ENCODE measurements at regions not wholly inside any gene's neighbourhood (a gene's known extent, or its start where the extent isn't known, plus 50 kb on each side); places are given as distances from the start of the nearest gene placed in this dataset.

DNA sequence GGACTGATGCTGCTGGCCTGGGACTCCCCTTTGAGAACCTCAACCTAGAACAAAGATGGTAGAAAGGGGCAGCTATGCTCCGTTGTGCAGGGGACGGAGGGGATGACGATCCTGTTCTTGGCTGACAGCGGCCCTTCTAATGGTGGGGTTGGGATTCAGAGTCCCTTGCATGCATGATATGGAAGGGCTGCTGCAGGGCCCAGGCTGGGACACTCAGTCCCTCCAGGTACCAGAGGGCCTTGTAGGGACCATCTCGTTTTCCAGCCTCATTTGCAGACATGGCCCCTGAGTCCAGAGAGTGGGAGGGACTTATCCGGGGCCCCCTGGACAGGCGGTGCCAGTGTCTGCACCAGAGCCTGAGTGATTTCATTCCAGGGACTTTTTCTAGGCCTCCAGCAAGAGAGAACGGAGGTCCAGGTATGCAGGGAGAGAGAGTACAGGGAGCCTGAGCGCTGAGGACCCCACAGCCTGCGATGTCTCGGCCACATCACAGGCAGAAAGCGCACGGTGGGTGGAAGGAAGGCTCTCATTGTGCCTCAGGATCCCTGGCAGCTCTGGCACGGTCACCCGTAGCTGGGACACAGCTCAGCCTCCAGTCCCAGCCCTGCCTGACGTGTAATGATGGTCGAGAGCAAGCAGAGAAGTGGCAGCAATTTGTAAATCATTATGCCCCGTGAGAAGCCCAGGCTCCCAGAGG, 860.8 kb downstream of the TBC1D22A start:
- Mint-ChIP-seq H3K36me3 (no peaks in the 10 kb centered on the region), H3K27ac (no peak overlapping the region), H3K4me3 (no peak overlapping the region), H3K9me3 (no peaks in the 10 kb centered on the region), H3K4me1 (no peaks in the 10 kb centered on the region), H3K27me3 (peaks cover 5% of the 10 kb centered on the region in 2 donors)
- Histone ChIP-seq H3K9me3 (no peaks in the 10 kb centered on the region), H3K36me3 (ENCODE audit: control insufficient read depth in 2 of 2, extremely low read depth in 1 of 2, insufficient read depth in 1 of 2, low read length in 1 of 2) (no peaks in the 10 kb centered on the region), H3K27me3 (replicated peaks in 1 of 2; ENCODE audit: control insufficient read depth in 2 of 2, extremely low read depth in 1 of 2, insufficient read depth in 2 of 2, low read length in 1 of 2) (peaks cover 0 to 39% of the 10 kb centered on the region in 2 experiments), H3K27ac (ENCODE audit: low read length) (no peak overlapping the region), H3K4me1 (ENCODE audit: control insufficient read depth in 1 of 2, extremely low read depth in 1 of 2, insufficient read depth in 2 of 2, low read length in 2 of 2) (no peaks in the 10 kb centered on the region), H3K4me3 (ENCODE audit: control insufficient read depth in 1 of 2, extremely low read depth in 1 of 2, low read length in 1 of 2) (no peak overlapping the region)
- ATAC-seq (replicated peaks in 1 of 4) (no peak), DNase-seq (no peak)
- ChIA-PET CTCF (no interaction called here), POLR2A (no interaction called here)
- WGBS (ENCODE audit: insufficient coverage): 77% methylated on average over 17 of the region's 18 CpGs

DNA sequence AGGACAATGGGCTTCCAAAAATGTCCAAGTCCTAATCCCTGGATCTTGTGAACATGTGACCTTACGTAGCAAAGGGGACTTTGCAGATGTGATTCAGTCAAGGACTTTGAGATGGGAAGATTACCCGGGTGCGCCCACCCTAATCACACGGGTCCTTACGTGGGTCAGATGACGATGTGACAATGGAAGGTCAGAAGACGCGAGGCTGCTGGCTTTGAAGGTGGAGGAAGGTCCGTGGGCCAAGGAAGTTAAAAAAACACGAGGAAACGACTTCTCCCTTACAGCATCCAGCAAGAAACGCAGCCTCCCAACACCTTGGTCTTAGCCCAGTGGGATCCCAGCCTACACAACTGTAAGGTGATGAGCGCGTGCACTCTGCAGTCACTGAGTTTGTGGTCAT, 860.1 kb downstream of the TBC1D22A start:
- Mint-ChIP-seq H3K27ac (no peak overlapping the region), H3K27me3 (peaks cover 5% of the 10 kb centered on the region in 2 donors), H3K4me1 (no peaks in the 10 kb centered on the region), H3K36me3 (no peaks in the 10 kb centered on the region), H3K9me3 (no peaks in the 10 kb centered on the region), H3K4me3 (no peak overlapping the region)
- WGBS (ENCODE audit: insufficient coverage): 88% methylated on average over 6 of the region's 14 CpGs
- CTCF ChIA-PET: no interaction called here
- H3K27me3 ChIP-seq (replicated peaks in 1 of 2; ENCODE audit: control insufficient read depth in 2 of 2, extremely low read depth in 1 of 2, insufficient read depth in 2 of 2, low read length in 1 of 2): peaks cover 0 to 39% of the 10 kb centered on the region in 2 experiments
- POLR2A ChIA-PET: no interaction called here
- H3K27ac ChIP-seq (ENCODE audit: low read length): no peak overlapping the region
- no peaks in the 10 kb centered on the region for H3K9me3 ChIP-seq
- H3K4me1 ChIP-seq (ENCODE audit: control insufficient read depth in 1 of 2, extremely low read depth in 1 of 2, insufficient read depth in 2 of 2, low read length in 2 of 2): no peaks in the 10 kb centered on the region
- no peak for ATAC-seq (replicated peaks in 1 of 4)
- no peaks in the 10 kb centered on the region for H3K36me3 ChIP-seq (ENCODE audit: control insufficient read depth in 2 of 2, extremely low read depth in 1 of 2, insufficient read depth in 1 of 2, low read length in 1 of 2)
- no peak for DNase-seq
- no peak overlapping the region for H3K4me3 ChIP-seq (ENCODE audit: control insufficient read depth in 1 of 2, extremely low read depth in 1 of 2, low read length in 1 of 2)

- DNase-seq (no peak), ATAC-seq (replicated peaks in 1 of 4) (no peak)
- no peak overlapping the region for H3K4me3 ChIP-seq (ENCODE audit: control insufficient read depth in 1 of 2, extremely low read depth in 1 of 2, low read length in 1 of 2)
- no peaks in the 10 kb centered on the region for H3K4me1 ChIP-seq (ENCODE audit: control insufficient read depth in 1 of 2, extremely low read depth in 1 of 2, insufficient read depth in 2 of 2, low read length in 2 of 2)
- no peak overlapping the region for H3K4me3 Mint-ChIP-seq
- ChIA-PET POLR2A (no interaction called here), CTCF (no interaction called here)
- H3K27me3 ChIP-seq (replicated peaks in 1 of 2; ENCODE audit: control insufficient read depth in 2 of 2, extremely low read depth in 1 of 2, insufficient read depth in 2 of 2, low read length in 1 of 2): peaks cover 0 to 38% of the 10 kb centered on the region in 2 experiments
- H3K36me3 ChIP-seq (ENCODE audit: control insufficient read depth in 2 of 2, extremely low read depth in 1 of 2, insufficient read depth in 1 of 2, low read length in 1 of 2): no peaks in the 10 kb centered on the region
- 100% methylated on average over 1 of the region's 9 CpGs for WGBS (ENCODE audit: insufficient coverage)
- no peaks in the 10 kb centered on the region for H3K36me3 Mint-ChIP-seq
- peaks cover 7 to 11% of the 10 kb centered on the region in 2 donors for H3K27me3 Mint-ChIP-seq
- no peaks in the 10 kb centered on the region for H3K9me3 Mint-ChIP-seq
- H3K9me3 ChIP-seq: no peaks in the 10 kb centered on the region
- H3K27ac ChIP-seq (ENCODE audit: low read length): no peak overlapping the region
- H3K27ac Mint-ChIP-seq: no peak overlapping the region
- H3K4me1 Mint-ChIP-seq: no peaks in the 10 kb centered on the region
These were observed 858.8 kb downstream of the TBC1D22A start for GRCh38 chr22:47621253-47621652.

DNA sequence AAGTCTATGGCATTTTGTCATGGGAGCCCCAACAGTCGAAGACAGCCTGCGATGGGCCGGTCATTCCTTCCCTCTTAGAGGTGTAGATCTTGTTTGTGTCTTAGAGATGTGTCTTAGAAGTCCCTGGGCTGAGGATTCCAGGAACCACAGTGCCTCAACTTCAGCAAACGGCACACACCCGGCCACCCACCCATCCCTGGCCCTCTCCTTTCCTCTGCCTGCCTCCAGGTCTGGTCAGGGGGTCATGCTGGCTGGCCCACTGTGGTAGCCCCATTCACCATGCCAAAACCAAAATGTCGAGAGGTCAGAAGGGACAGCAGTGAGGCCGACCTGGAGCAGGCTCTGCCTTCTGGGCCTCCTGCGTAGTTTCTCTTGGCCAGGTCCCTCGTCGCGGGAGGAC, 857.9 kb downstream of the TBC1D22A start:
- H3K27ac ChIP-seq (ENCODE audit: low read length): no peak overlapping the region
- 71% methylated on average over 6 of the region's 11 CpGs for whole genome bisulfite sequencing (ENCODE audit: insufficient coverage)
- ATAC-seq (replicated peaks in 1 of 4) (no peak), DNase-seq (no peak)
- ChIA-PET CTCF (no interaction called here), POLR2A (no interaction called here)
- Mint-ChIP-seq H3K9me3 (no peaks in the 10 kb centered on the region), H3K4me1 (no peaks in the 10 kb centered on the region), H3K36me3 (no peaks in the 10 kb centered on the region), H3K27me3 (peaks cover 7 to 11% of the 10 kb centered on the region in 2 donors), H3K27ac (no peak overlapping the region), H3K4me3 (no peak overlapping the region)
- H3K4me3 ChIP-seq (ENCODE audit: control insufficient read depth in 1 of 2, extremely low read depth in 1 of 2, low read length in 1 of 2): no peak overlapping the region
- H3K9me3 ChIP-seq: no peaks in the 10 kb centered on the region
- H3K27me3 ChIP-seq (replicated peaks in 1 of 2; ENCODE audit: control insufficient read depth in 2 of 2, extremely low read depth in 1 of 2, insufficient read depth in 2 of 2, low read length in 1 of 2): peaks cover 0 to 33% of the 10 kb centered on the region in 2 experiments
- no peaks in the 10 kb centered on the region for H3K4me1 ChIP-seq (ENCODE audit: control insufficient read depth in 1 of 2, extremely low read depth in 1 of 2, insufficient read depth in 2 of 2, low read length in 2 of 2)
- H3K36me3 ChIP-seq (ENCODE audit: control insufficient read depth in 2 of 2, extremely low read depth in 1 of 2, insufficient read depth in 1 of 2, low read length in 1 of 2): no peaks in the 10 kb centered on the region

GRCh38 chr22:47619631-47620030, 857.2 kb downstream of the TBC1D22A start:
- WGBS (ENCODE audit: insufficient coverage): 77% methylated on average over 8 of the region's 11 CpGs
- POLR2A ChIA-PET: no interaction called here
- no peak overlapping the region for H3K4me3 ChIP-seq (ENCODE audit: control insufficient read depth in 1 of 2, extremely low read depth in 1 of 2, low read length in 1 of 2)

GRCh38 chr22:47618180-47619010, 855.9 kb downstream of the TBC1D22A start:
- no peak for DNase-seq
- Histone ChIP-seq H3K9me3 (no peaks in the 10 kb centered on the region), H3K4me3 (ENCODE audit: control insufficient read depth in 1 of 2, extremely low read depth in 1 of 2, low read length in 1 of 2) (no peak overlapping the region), H3K36me3 (ENCODE audit: control insufficient read depth in 2 of 2, extremely low read depth in 1 of 2, insufficient read depth in 1 of 2, low read length in 1 of 2) (no peaks in the 10 kb centered on the region), H3K27ac (ENCODE audit: low read length) (no peak overlapping the region), H3K27me3 (replicated peaks in 1 of 2; ENCODE audit: control insufficient read depth in 2 of 2, extremely low read depth in 1 of 2, insufficient read depth in 2 of 2, low read length in 1 of 2) (peaks cover 0 to 29% of the 10 kb centered on the region in 2 experiments), H3K4me1 (ENCODE audit: control insufficient read depth in 1 of 2, extremely low read depth in 1 of 2, insufficient read depth in 2 of 2, low read length in 2 of 2) (no peaks in the 10 kb centered on the region)
- H3K4me3 Mint-ChIP-seq: no peak overlapping the region
- peaks cover 7 to 13% of the 10 kb centered on the region in 2 donors for H3K27me3 Mint-ChIP-seq
- H3K4me1 Mint-ChIP-seq: no peaks in the 10 kb centered on the region
- 42% methylated on average over 17 of the region's 23 CpGs for WGBS (ENCODE audit: insufficient coverage)
- POLR2A ChIA-PET: no interaction called here
- ATAC-seq (replicated peaks in 1 of 4): no peak
- no peak overlapping the region for H3K27ac Mint-ChIP-seq
- no peaks in the 10 kb centered on the region for H3K36me3 Mint-ChIP-seq
- H3K9me3 Mint-ChIP-seq: no peaks in the 10 kb centered on the region
- CTCF ChIA-PET: no interaction called here

More at GRCh38 chr22:47619631-47620030, 857.2 kb downstream of the TBC1D22A start:
- DNase-seq: no peak
- Histone ChIP-seq H3K9me3 (no peaks in the 10 kb centered on the region), H3K27me3 (replicated peaks in 1 of 2; ENCODE audit: control insufficient read depth in 2 of 2, extremely low read depth in 1 of 2, insufficient read depth in 2 of 2, low read length in 1 of 2) (peaks cover 0 to 33% of the 10 kb centered on the region in 2 experiments), H3K4me1 (ENCODE audit: control insufficient read depth in 1 of 2, extremely low read depth in 1 of 2, insufficient read depth in 2 of 2, low read length in 2 of 2) (no peaks in the 10 kb centered on the region), H3K27ac (ENCODE audit: low read length) (no peak overlapping the region), H3K36me3 (ENCODE audit: control insufficient read depth in 2 of 2, extremely low read depth in 1 of 2, insufficient read depth in 1 of 2, low read length in 1 of 2) (no peaks in the 10 kb centered on the region)
- H3K9me3 Mint-ChIP-seq: no peaks in the 10 kb centered on the region
- no peaks in the 10 kb centered on the region for H3K36me3 Mint-ChIP-seq
- ATAC-seq (replicated peaks in 1 of 4): no peak
- H3K4me1 Mint-ChIP-seq: no peaks in the 10 kb centered on the region
- CTCF ChIA-PET: no interaction called here
- no peak overlapping the region for H3K4me3 Mint-ChIP-seq
- H3K27me3 Mint-ChIP-seq: peaks cover 7 to 11% of the 10 kb centered on the region in 2 donors
- no peak overlapping the region for H3K27ac Mint-ChIP-seq

All from T-cell (primary cell).